Esophagus squamous epithelium (tissue), 4 donors: ENCODE measurements at regions not wholly inside any gene's neighbourhood (a gene's known extent, or its start where the extent isn't known, plus 50 kb on each side); places are given as distances from the start of the nearest gene placed in this dataset.

ENCODE experiments used
- POLR2A ChIP-seq, 4 donors: fragments of 450-650 bp; IDR thresholded peaks; one replicate each; pipeline ENCODE4 v1.6.1; 2017; ENCODE audit warnings: antibody characterized with exemption in 4 of 4, mild to moderate bottlenecking in 4 of 4, moderate library complexity in 3 of 4
- TF ChIP-seq, protein P1 (sequence below), 6 experiments: fragments of 450-650 bp in 4 of 6; fragments of 200-600 bp in 2 of 6; sonication (generic) in 2 of 6; IDR thresholded peaks; one replicate each; pipeline ENCODE4 v1.5.1; 2016 to 2019; ENCODE audit warnings: antibody characterized with exemption in 6 of 6, mild to moderate bottlenecking in 4 of 6, moderate library complexity in 4 of 6

DNA sequence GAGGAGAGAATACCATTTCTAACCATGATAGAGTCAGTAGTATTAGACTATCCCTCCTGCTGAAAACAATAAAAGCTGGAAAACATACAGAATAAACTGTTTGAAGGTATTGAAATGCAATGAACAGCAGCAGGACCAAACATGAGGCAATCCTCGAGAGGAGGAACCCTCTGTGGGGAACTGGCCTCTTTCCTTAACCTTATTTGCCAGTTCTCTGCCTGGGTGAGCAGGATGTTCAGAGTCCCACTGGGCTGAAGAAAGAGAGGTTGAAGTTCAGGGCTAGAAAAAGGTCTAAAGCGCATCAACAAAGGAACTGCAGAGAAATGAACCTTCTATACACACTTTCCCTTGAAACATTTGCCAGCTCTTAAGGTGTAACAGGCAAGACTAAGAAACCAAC lies 79.8 kb upstream of the FHL2 start:
- TF ChIP-seq POLR2A (IDR thresholded peaks at IDR 0.05): no peak
- TF ChIP-seq, protein P1, sequence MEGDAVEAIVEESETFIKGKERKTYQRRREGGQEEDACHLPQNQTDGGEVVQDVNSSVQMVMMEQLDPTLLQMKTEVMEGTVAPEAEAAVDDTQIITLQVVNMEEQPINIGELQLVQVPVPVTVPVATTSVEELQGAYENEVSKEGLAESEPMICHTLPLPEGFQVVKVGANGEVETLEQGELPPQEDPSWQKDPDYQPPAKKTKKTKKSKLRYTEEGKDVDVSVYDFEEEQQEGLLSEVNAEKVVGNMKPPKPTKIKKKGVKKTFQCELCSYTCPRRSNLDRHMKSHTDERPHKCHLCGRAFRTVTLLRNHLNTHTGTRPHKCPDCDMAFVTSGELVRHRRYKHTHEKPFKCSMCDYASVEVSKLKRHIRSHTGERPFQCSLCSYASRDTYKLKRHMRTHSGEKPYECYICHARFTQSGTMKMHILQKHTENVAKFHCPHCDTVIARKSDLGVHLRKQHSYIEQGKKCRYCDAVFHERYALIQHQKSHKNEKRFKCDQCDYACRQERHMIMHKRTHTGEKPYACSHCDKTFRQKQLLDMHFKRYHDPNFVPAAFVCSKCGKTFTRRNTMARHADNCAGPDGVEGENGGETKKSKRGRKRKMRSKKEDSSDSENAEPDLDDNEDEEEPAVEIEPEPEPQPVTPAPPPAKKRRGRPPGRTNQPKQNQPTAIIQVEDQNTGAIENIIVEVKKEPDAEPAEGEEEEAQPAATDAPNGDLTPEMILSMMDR (IDR thresholded peaks at IDR 0.05): no peak
